GM19468 (cell line): ENCODE measurements at regions not wholly inside any gene's neighbourhood (a gene's known extent, or its start where the extent isn't known, plus 50 kb on each side); places are given as distances from the start of the nearest gene placed in this dataset.
"Not testable (repeated sequence)": the region's sequence is repeated elsewhere in the genome, so short reads cannot be mapped to it uniquely, and the experiment has no call there.

ENCODE experiments used
- ATAC-seq: cut with Tn5 transposase; IDR thresholded peaks from one replicate; pipeline ENCODE4 v1.9.1; 2021; ENCODE audit warnings: mild to moderate bottlenecking, moderate library complexity, moderate number of reproducible peaks; ENCODE audit not compliant: unreplicated experiment; ENCODE audit errors: extremely low read depth

GRCh38 chr7:121745856-121746255 lies 127.1 kb upstream of the PTPRZ1 start:
- ATAC-seq = no peak

- ATAC-seq = no peak
Measured at GRCh38 chr7:121744877-121745276, 128.1 kb upstream of the PTPRZ1 start.

- no peak for ATAC-seq
Measured at GRCh38 chr7:121744319-121744718, 128.6 kb upstream of the PTPRZ1 start.

DNA sequence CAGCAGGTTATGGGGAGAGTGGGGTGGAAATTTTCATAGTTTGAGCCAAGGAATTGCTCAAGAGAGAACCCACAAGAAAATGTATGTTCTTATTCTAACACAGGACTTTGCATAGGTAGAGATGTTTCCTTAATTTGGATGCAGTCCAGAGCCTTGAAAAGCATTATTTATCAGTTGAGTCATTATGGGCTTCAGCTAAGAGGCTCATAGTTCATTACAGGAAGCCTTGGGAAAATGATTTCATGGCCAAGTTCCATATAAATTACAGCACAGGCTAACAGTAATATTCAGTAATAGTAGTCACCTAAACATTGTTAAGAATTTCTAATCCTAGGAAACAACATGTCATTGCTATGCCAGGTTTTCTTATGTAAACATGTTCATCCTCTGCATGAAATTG lies 131.1 kb upstream of the PTPRZ1 start:
- ATAC-seq = no peak

DNA sequence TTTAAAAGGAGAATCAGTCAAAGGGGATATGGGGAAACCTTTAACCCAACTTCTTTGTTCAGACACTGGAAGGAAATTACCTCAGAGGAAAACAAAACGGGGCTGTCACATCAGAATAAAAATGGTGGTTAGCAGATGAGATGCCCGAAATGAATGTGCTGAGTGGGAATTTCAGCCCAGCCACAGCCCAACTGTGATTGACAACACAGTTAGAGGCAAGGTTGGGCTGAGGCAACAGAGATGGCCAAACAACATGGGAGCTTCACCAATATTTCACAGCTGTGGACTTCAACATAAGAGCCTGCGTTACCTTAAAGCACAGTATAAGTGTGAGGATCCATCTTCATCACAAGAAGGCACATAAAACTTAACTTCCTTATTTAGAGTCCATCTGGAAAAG lies 133.5 kb upstream of the PTPRZ1 start:
- ATAC-seq = no peak

- no peak for ATAC-seq
Measured at GRCh38 chr7:121730869-121731268, 142.1 kb upstream of the PTPRZ1 start.

- no peak for ATAC-seq
Measured at GRCh38 chr7:121714559-121715303, 158.2 kb upstream of the PTPRZ1 start.

GRCh38 chr7:121712961-121713360 lies 160.0 kb upstream of the PTPRZ1 start:
- not testable (repeated sequence) for ATAC-seq

DNA sequence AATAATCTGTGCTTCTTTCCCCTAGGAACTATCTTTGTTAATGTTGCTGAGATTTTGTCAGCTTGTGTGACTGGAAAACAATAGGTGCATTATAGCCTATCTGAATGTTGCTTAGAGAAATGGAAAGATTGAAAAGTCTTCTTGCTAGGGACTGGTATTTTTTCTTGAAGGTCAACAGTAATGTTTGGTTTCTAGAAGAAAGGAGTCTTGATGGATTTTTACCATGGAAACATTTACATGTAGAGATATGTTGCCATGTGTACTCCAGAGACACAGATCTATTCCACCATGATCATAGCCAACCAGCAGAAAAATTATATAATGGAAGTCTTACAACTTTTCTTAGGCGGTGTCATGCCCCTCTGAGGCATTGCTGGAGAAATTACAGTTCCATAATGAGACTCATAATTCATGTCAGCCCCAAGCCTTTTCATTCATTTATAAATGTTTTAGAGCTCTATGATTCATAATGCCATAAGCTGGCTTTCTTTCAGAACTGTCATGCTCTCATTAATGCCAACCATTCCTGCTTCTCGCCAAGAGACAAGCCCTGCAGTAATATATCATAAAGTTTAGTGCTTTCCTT lies 175.1 kb upstream of the PTPRZ1 start:
- ATAC-seq = no peak

DNA sequence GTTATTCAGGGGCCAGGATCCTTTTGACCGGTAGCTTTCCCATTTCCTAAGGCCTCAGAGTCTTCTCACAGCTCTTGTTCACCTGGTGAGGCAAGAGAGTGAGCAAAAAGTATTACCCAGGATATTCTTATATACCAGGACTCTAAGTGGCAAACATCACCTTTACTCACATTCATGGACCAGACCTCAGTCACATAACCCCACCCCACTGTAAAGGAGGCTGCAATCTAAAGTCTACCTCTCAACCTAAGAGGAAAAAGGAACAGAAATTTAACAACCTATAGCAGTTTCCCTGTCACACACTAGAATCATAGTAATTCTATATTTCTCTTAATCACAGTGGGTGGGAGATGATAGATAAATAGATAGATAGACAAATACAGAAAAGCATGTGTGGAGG lies 176.0 kb upstream of the PTPRZ1 start:
- no peak for ATAC-seq

- no peak for ATAC-seq
Measured at GRCh38 chr7:121689749-121690148, 183.2 kb upstream of the PTPRZ1 start.

GRCh38 chr7:121681700-121682099 lies 191.3 kb upstream of the PTPRZ1 start:
- ATAC-seq = no peak

DNA sequence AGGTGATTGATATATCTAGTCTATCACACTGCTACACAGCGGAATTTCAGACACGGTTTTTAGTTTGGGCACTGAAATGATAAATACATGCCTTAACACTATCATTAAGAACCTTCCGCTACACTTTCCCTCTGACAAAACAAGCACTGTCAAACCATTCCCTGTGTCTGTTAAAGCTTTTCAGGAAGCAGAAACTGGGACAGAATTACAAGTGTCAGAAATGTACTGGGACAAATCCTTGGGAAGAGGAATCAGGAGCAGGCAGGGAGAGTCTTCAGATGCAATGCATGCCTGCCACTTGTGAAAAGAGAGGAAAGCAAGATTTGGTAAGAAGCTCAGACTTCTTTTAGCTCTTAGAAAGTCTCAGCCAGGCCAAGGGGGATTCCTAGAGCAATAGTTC lies 196.8 kb upstream of the PTPRZ1 start:
- no peak for ATAC-seq

DNA sequence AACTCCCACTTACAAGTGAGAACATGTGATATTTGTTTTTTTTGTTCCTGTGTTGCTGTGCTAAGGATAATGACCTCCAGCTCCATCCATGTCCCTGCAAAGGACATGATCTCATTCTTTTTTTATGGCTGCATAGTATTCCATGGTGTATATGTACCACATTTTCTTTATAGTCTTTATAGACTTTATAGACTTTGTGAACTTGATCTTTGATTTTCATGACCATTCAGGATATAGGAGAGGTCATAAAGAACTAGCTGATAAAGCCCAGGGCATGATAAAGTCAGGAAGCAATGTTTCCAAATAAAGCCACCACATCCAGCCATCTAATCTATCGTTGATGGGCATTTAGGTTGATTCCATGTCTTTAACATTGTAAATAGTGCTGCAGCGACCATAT lies 198.5 kb upstream of the PTPRZ1 start:
- ATAC-seq = not testable (repeated sequence)

DNA sequence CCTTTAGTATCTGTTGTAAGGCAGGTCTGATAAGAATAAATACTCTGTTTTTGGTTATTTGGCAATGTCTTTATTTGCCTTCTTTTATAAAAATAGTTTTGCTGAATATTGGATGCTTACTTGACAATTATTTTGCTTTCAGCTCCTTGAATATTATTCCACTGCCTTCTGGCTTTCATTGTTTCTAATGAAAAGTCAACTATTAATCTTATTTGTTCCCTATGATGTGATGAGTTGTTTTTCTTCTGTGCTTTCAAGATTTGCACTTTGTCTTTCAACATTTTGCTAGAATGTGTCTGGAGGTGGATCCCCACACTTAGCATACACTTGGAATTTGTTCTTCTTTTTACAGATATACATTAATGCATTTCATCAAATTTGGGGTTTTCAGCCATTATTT lies 203.8 kb upstream of the PTPRZ1 start:
- no peak for ATAC-seq

- ATAC-seq = no peak
Measured at GRCh38 chr7:121666306-121666705, 206.7 kb upstream of the PTPRZ1 start.

DNA sequence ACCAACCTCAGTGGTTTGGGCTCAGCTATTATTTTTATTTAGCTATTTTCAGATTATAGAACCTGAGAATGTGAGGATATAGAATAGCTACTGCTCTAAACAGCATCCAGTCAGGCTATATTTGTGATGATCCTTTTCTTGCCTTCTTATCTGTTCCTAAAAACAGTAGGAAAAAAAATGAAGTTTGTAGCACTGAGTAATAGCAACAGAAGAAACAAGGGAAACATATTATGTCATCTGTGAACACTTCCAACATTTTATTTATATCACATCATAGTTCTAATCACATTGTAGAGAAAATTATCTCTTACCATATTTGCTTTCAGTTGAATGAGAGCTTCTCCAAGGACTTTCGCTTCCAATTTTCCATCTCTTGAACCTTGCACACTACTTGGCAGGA lies 229.6 kb upstream of the PTPRZ1 start:
- no peak for ATAC-seq

GRCh38 chr7:121639705-121640104 lies 233.3 kb upstream of the PTPRZ1 start:
- no peak for ATAC-seq

GRCh38 chr7:121638286-121638685 lies 234.7 kb upstream of the PTPRZ1 start:
- no peak for ATAC-seq

DNA sequence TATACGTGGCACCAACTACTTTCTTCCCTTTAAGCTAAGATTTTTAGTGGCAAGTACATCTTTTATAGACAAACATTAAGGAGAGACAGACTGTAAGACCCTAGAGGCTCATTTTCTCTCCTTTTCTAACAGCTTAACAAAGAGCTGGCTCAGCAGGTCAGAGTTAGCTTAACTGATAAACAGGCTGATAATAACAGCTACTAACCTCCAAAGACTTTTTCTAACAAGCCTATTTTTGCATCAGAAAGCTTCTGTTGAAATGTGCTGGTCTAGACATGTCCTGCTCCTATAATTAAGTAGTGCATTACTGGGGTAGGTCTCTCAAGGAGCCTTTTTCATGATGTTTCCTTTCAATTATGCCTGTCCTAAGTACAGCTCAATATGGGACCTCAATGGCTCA lies 238.2 kb upstream of the FAM3C start:
- no peak for ATAC-seq

GRCh38 chr7:121633186-121633585 lies 237.1 kb upstream of the FAM3C start:
- ATAC-seq = no peak

GRCh38 chr7:121624958-121625357 lies 228.8 kb upstream of the FAM3C start:
- no peak for ATAC-seq
